NCI-H2196 (cell line): ENCODE measurements at regions not wholly inside any gene's neighbourhood (a gene's known extent, or its start where the extent isn't known, plus 50 kb on each side); places are given as distances from the start of the nearest gene placed in this dataset.

Experiments used
- DNase-seq: peaks from one replicate; lab custom pipeline; 2025; ENCODE audit not compliant: unreplicated experiment; lab: John Stamatoyannopoulos, UW

DNA sequence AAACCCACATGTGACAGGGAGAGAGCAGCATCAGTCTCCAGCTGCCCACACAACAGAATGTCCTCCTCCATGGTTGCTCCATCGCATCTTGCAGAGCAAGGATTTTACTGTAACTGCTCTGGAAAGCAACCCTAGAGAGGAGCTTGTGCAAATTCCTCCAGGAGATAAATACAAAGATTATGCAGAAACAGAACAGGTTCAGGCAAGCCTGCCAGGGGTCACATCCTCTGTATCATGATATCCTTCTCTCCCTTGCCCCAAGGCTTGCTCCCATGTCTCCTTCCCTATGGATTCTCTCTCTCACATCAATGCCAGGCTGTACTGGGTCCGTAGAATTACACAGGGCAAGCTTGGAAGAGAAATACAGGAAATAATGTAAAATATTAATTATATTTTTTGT, 226.0 kb downstream of the MPDZ start:
- DNase-seq = no peak

DNA sequence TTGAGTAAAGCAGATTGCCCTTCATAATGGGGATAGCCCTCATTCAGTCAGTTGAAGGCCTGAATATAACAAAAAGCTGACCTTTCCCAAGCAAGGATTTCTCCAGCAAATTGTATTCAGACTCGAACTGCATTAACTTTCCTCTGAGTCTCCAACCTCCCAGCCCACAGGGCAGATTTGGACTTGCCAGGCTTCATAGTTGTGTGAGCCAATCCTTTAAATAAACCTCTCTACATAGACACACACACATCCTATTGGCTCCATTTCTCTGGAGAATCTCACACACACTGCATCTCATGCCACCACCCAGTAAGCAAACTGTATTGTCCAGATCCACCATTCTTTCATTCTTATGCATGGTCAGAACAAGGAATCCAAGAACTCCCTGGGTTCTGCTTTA, 225.1 kb downstream of the MPDZ start:
- DNase-seq = no peak
